GM10266 (cell line): ENCODE measurements at regions not wholly inside any gene's neighbourhood (a gene's known extent, or its start where the extent isn't known, plus 50 kb on each side); places are given as distances from the start of the nearest gene placed in this dataset.

Experiments used
- DNase-seq: peaks from one replicate; pipeline ENCODE4 v3.0.0; 2012; ENCODE audit errors: extremely low spot score
- CTCF ChIP-seq: IDR thresholded peaks from 2 replicates; pipeline ENCODE4 v1.5.1; 2012; ENCODE audit warnings: mild to moderate bottlenecking, low read depth; ENCODE audit not compliant: control insufficient read depth, insufficient read depth; ENCODE audit errors: missing control alignments

DNA sequence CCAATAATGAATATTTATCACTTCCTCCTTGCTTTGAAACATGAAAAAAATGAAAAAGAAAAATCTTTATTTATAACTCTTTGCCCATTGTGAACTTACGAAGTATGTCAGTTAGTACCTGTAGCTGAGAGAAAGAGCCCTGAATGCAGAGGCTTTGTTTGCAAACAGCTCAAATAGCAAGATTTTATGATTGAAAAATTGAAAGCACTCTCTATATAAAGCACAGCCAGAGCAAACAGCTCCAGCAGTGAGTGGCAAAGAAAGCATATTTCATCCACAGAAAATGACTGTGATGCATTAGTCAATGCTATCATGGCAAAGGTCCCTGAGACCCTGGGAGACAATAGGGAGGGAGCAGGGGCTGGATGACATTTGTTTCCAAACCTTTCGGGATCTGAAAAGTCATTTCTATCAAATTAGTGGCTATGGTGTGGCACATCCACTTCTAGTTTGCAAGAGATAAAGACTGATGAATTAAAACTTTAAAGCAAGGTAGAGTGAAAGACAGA, 576.1 kb downstream of the OTOL1 start:
- no peak for DNase-seq
- TF ChIP-seq CTCF: no peak

GRCh38 chr3:162073422-162073975, 576.9 kb downstream of the OTOL1 start:
- no peak for TF ChIP-seq CTCF
- no peak for DNase-seq

DNA sequence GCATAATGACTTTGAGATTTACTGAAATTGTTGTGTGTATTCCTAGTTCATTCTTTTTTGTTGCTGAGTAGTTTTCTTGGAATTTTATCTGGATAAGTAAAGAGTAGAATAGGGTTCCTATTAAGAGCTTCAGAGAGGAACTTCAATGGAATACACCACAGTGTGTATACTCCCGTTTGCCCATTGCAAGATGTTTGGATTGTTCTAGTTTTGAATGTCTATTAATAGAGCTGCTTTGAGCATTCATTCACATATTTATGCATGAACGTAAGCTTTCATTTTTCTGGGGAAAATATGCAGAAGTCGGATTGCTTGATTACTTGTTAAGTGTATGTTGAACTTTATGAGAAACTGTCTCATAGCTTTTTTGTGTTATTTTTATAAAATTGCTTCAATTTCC, 580.5 kb downstream of the OTOL1 start:
- TF ChIP-seq CTCF: no peak
- no peak for DNase-seq

- no peak for TF ChIP-seq CTCF
- DNase-seq: no peak
These were observed 585.9 kb downstream of the OTOL1 start for GRCh38 chr3:162082516-162082915.

GRCh38 chr3:162087361-162087760, 590.8 kb downstream of the OTOL1 start:
- DNase-seq: no peak
- TF ChIP-seq CTCF: no peak

DNA sequence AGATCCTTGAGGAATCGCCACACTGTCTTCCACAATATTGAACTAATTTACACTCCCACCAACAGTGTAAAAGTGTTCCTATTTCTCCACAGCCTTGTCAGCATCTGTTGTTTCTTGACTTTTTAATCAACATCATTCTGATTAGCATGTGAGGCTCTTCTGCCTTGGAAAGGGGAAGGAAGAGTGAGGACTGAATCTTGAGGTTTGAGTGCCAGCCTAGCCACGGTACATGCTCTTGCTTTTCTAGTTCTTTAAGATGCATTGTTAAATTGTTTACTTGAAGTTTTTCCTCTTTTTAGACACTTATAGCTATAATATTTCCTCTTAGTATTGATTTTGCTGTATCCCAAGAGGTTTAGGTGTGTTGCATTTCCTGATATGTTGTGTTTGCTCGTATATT, 596.1 kb downstream of the OTOL1 start:
- no peak for TF ChIP-seq CTCF
- DNase-seq: no peak

- TF ChIP-seq CTCF: no peak
- no peak for DNase-seq
These were observed 597.7 kb downstream of the OTOL1 start for GRCh38 chr3:162094301-162094700.
